ENCODE measurements at regions not wholly inside any gene's neighbourhood (a gene's known extent, or its start where the extent isn't known, plus 50 kb on each side); places are given as distances from the start of the nearest gene placed in this dataset.

- TF ChIP-seq CTCF (IDR thresholded peaks at IDR 0.05), result no peak
- TF ChIP-seq POLR2A (IDR thresholded peaks at IDR 0.05), result no peak
- no peak for TF ChIP-seq EP300 (IDR thresholded peaks at IDR 0.05)
Observed at GRCh38 chr9:90735952-90736351, 65.7 kb upstream of the SYK start.
